OCI-M2 (cell line): ENCODE measurements at regions not wholly inside any gene's neighbourhood (a gene's known extent, or its start where the extent isn't known, plus 50 kb on each side); places are given as distances from the start of the nearest gene placed in this dataset.
"Not testable (repeated sequence)": the region's sequence is repeated elsewhere in the genome, so short reads cannot be mapped to it uniquely, and the experiment has no call there.

Source experiments
- DNase-seq: peaks from one replicate; lab custom pipeline; 2025; ENCODE audit not compliant: unreplicated experiment; lab: John Stamatoyannopoulos, UW

GRCh38 chr3:193927413-193928206 is 208.3 kb upstream of the HES1 start:
- DNase-seq, result not testable (repeated sequence)

GRCh38 chr3:193928354-193929209 is 207.4 kb upstream of the HES1 start:
- peak; percentile 78 for DNase-seq

GRCh38 chr3:193929373-193929772 is 206.6 kb upstream of the HES1 start:
- DNase-seq, result no peak

- no peak for DNase-seq
Measured at GRCh38 chr3:193929921-193930646, 205.9 kb upstream of the HES1 start.

GRCh38 chr3:193932136-193932535 is 203.8 kb upstream of the HES1 start:
- DNase-seq, result no peak

- DNase-seq, result no peak
Measured at GRCh38 chr3:193932576-193932975, 203.4 kb upstream of the HES1 start.

GRCh38 chr3:193933451-193933850 is 202.5 kb upstream of the HES1 start:
- no peak for DNase-seq

- DNase-seq, result no peak
Measured at GRCh38 chr3:193935916-193936315, 200.0 kb upstream of the HES1 start.

GRCh38 chr3:193938613-193939012 is 197.3 kb upstream of the HES1 start:
- no peak for DNase-seq

- DNase-seq, result no peak
Measured at GRCh38 chr3:193939527-193939926, 196.4 kb upstream of the HES1 start.

- no peak for DNase-seq
Measured at GRCh38 chr3:193940526-193940925, 195.4 kb upstream of the HES1 start.

- DNase-seq, result no peak
Measured at GRCh38 chr3:193941486-193941885, 194.5 kb upstream of the HES1 start.

GRCh38 chr3:193942516-193943055 is 193.4 kb upstream of the HES1 start:
- no peak for DNase-seq

- no peak for DNase-seq
Measured at GRCh38 chr3:193943200-193943599, 192.7 kb upstream of the HES1 start.

- no peak for DNase-seq
Measured at GRCh38 chr3:193943851-193944517, 192.0 kb upstream of the HES1 start.

- DNase-seq, result no peak
Measured at GRCh38 chr3:193944518-193944884, 191.4 kb upstream of the HES1 start.

- no peak for DNase-seq
Measured at GRCh38 chr3:193945143-193945542, 190.8 kb upstream of the HES1 start.

- DNase-seq, result no peak
Measured at GRCh38 chr3:193946945-193947344, 189.0 kb upstream of the HES1 start.

GRCh38 chr3:193947596-193947995 is 188.4 kb upstream of the HES1 start:
- no peak for DNase-seq

GRCh38 chr3:193948459-193948858 is 187.5 kb upstream of the HES1 start:
- no peak for DNase-seq

GRCh38 chr3:193951859-193952258 is 184.1 kb upstream of the HES1 start:
- DNase-seq, result no peak
